ENCODE measurements at regions not wholly inside any gene's neighbourhood (a gene's known extent, or its start where the extent isn't known, plus 50 kb on each side); places are given as distances from the start of the nearest gene placed in this dataset.

- TF ChIP-seq ELF4 (IDR thresholded peaks at IDR 0.05) (no peak), NFRKB (IDR thresholded peaks at IDR 0.05) (no peak), FOXK2 (IDR thresholded peaks at IDR 0.05) (no peak), SP1 (IDR thresholded peaks at IDR 0.05) (no peak), BHLHE40 (IDR thresholded peaks at IDR 0.05; ENCODE audit: borderline replicate concordance) (no peak), TARDBP (IDR thresholded peaks at IDR 0.05) (no peak), HDGF (IDR thresholded peaks at IDR 0.05; ENCODE audit: borderline replicate concordance) (no peak), FOXM1 (IDR thresholded peaks at IDR 0.05; ENCODE audit: borderline replicate concordance) (no peak), ARNT (IDR thresholded peaks at IDR 0.05) (no peak), SUZ12 (IDR thresholded peaks at IDR 0.05) (no peak), FOXA1 (IDR thresholded peaks at IDR 0.05) (no peak), PKNOX1 (IDR thresholded peaks at IDR 0.05) (no peak), LEF1 (IDR thresholded peaks at IDR 0.05; ENCODE audit: borderline replicate concordance) (no peak), ZNF384 (IDR thresholded peaks at IDR 0.05) (no peak)
Measured at GRCh38 chr2:142416996-142417395, 286.2 kb upstream of the LRP1B start.
